H1 (cell line): ENCODE measurements at regions not wholly inside any gene's neighbourhood (a gene's known extent, or its start where the extent isn't known, plus 50 kb on each side); places are given as distances from the start of the nearest gene placed in this dataset.

ENCODE experiments used
- CHD7 ChIP-seq: fragments of 300-600 bp; sonication (generic); IDR thresholded peaks from 2 replicates; pipeline ENCODE4 v1.7.1; 2012; ENCODE audit warnings: low read length, moderate library complexity, mild to moderate bottlenecking, inconsistent platforms; ENCODE audit not compliant: insufficient replicate concordance
- MAX ChIP-seq: IDR thresholded peaks from 2 replicates; pipeline ENCODE4 v1.6.1; 2012; ENCODE audit warnings: inconsistent platforms
- RAD21 ChIP-seq, 2 experiments: IDR thresholded peaks in 1 of 2; conservative IDR thresholded peaks in 1 of 2; 2 replicates each; pipeline ENCODE4 v1.6.1; 2011; ENCODE audit warnings: low read depth in 2 of 2, low read length in 2 of 2, improper control_type of control experiment in 1 of 2, inconsistent platforms in 1 of 2, mild to moderate bottlenecking in 1 of 2, moderate library complexity in 1 of 2
- SAP30 ChIP-seq: fragments of 300-600 bp; sonication (generic); IDR thresholded peaks from 2 replicates; pipeline ENCODE4 v1.7.1; 2012; ENCODE audit warnings: low read length, moderate library complexity, mild to moderate bottlenecking, inconsistent platforms; ENCODE audit not compliant: insufficient read depth, insufficient replicate concordance
- TEAD4 ChIP-seq: IDR thresholded peaks from 2 replicates; pipeline ENCODE4 v1.6.1; 2012; ENCODE audit warnings: low read depth, low read length, inconsistent platforms, mixed read lengths
- YY1 ChIP-seq: IDR thresholded peaks from 2 replicates; pipeline ENCODE4 v1.6.1; 2011; ENCODE audit warnings: low read depth, mild to moderate bottlenecking, low read length
- TF ChIP-seq, protein P1 (sequence below): IDR thresholded peaks from 2 replicates; pipeline ENCODE4 v1.6.1; 2012; ENCODE audit warnings: inconsistent platforms

DNA sequence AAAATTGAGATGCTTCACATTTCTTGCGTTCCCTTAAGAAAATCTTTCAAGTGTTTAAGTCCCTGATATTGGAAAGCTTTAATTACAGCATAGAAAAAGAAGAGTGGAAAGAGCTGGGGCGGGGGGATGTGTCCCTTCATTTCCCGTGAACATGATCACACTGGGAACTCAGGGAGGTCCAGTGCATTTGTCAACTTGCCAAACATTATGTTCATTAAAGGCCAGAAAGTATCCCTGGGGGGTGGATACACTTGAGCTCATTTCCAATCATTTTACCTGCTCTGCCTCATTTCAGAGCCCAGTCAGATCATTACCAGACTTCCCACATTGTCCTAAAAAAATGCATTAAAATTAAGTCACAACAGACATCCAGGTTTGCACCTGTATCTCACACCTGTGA is 123.6 kb upstream of the KCNJ15 start (continued):
- no peak for TF ChIP-seq CHD7
- TF ChIP-seq MAX: no peak
- TF ChIP-seq, protein P1, sequence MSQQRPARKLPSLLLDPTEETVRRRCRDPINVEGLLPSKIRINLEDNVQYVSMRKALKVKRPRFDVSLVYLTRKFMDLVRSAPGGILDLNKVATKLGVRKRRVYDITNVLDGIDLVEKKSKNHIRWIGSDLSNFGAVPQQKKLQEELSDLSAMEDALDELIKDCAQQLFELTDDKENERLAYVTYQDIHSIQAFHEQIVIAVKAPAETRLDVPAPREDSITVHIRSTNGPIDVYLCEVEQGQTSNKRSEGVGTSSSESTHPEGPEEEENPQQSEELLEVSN: no peak
- no peak for TF ChIP-seq YY1
- no peak for TF ChIP-seq TEAD4
- no peak for TF ChIP-seq RAD21 (IDR thresholded peaks at IDR 0.05 in 1 of 2, conservative IDR thresholded peaks at IDR 0.05 in 1 of 2; ENCODE audit: low read depth in 2 of 2, low read length in 2 of 2)
- TF ChIP-seq SAP30: no peak
- TF ChIP-seq, all 59 proteins: peak for 0
